ENCODE measurements at regions not wholly inside any gene's neighbourhood (a gene's known extent, or its start where the extent isn't known, plus 50 kb on each side); places are given as distances from the start of the nearest gene placed in this dataset.

GRCh38 chr4:176437756-176438155 lies 118.0 kb downstream of the SPCS3 start:
- DNase-seq (ENCODE audit: low read depth, low spot score): no peak

GRCh38 chr4:176438401-176438800 lies 118.6 kb downstream of the SPCS3 start:
- ATAC-seq: no peak
- Histone ChIP-seq H3K27me3 (ENCODE audit: control insufficient read depth, insufficient read depth, low read length) (no peaks in the 10 kb centered on the region), H3K27ac (ENCODE audit: low read length) (no peak overlapping the region), H3K36me3 (ENCODE audit: control insufficient read depth, insufficient read depth, low read length) (no peaks in the 10 kb centered on the region), H3K4me3 (ENCODE audit: low read depth in 2 of 2, low read length in 2 of 2) (no peak overlapping the region), H3K9me3 (ENCODE audit: control insufficient read depth, insufficient read depth, low read depth, low read length) (no peaks in the 10 kb centered on the region), H3K4me1 (ENCODE audit: control insufficient read depth, insufficient read depth, low read length) (no peaks in the 10 kb centered on the region)
- ChIA-PET POLR2A (no interaction called here), CTCF (no interaction called here)
- TF ChIP-seq CTCF (IDR thresholded peaks at IDR 0.05) (no peak), SIN3A (IDR thresholded peaks at IDR 0.05; ENCODE audit: borderline replicate concordance, insufficient read depth, low read depth, low read length) (no peak), REST (IDR thresholded peaks at IDR 0.05; ENCODE audit: insufficient read depth in 1 of 2, low read depth in 2 of 2, low read length in 1 of 2) (no peak), POLR2AphosphoS5 (IDR thresholded peaks at IDR 0.05; ENCODE audit: low read depth, low read length) (no peak), TCF7L2 (IDR thresholded peaks at IDR 0.05; ENCODE audit: low read depth, low read length) (no peak)
- no peak for DNase-seq (ENCODE audit: low read depth, low spot score)
- in situ Hi-C loops (cut with HindIII; ENCODE audit: low pct_unique_long_range_greater_than_20kb, low sequenced_read_pairs): no loop called here
- no TSS peak for BruUV-seq (replicated peaks)
- intact Hi-C loops (cut with micrococcal nuclease; ENCODE audit: unreplicated experiment): no loop called here

More at GRCh38 chr4:176437756-176438155, 118.0 kb downstream of the SPCS3 start:
- H3K36me3 ChIP-seq (ENCODE audit: control insufficient read depth, insufficient read depth, low read length): no peaks in the 10 kb centered on the region
- in situ Hi-C loops (cut with HindIII; ENCODE audit: low pct_unique_long_range_greater_than_20kb, low sequenced_read_pairs): no loop called here
- BruUV-seq (replicated peaks): no TSS peak
- TF ChIP-seq POLR2AphosphoS5 (IDR thresholded peaks at IDR 0.05; ENCODE audit: low read depth, low read length): no peak
- no peak for TF ChIP-seq CTCF (IDR thresholded peaks at IDR 0.05)
- no peak for TF ChIP-seq TCF7L2 (IDR thresholded peaks at IDR 0.05; ENCODE audit: low read depth, low read length)
- no peak for TF ChIP-seq REST (IDR thresholded peaks at IDR 0.05; ENCODE audit: insufficient read depth in 1 of 2, low read depth in 2 of 2, low read length in 1 of 2)
- TF ChIP-seq SIN3A (IDR thresholded peaks at IDR 0.05; ENCODE audit: borderline replicate concordance, insufficient read depth, low read depth, low read length): no peak
- intact Hi-C loops (cut with micrococcal nuclease; ENCODE audit: unreplicated experiment): no loop called here
- POLR2A ChIA-PET: no interaction called here
- no peaks in the 10 kb centered on the region for H3K27me3 ChIP-seq (ENCODE audit: control insufficient read depth, insufficient read depth, low read length)
- CTCF ChIA-PET: no interaction called here
- H3K4me3 ChIP-seq (ENCODE audit: low read depth in 2 of 2, low read length in 2 of 2): no peak overlapping the region
- no peaks in the 10 kb centered on the region for H3K4me1 ChIP-seq (ENCODE audit: control insufficient read depth, insufficient read depth, low read length)
- ATAC-seq: no peak
- no peak overlapping the region for H3K27ac ChIP-seq (ENCODE audit: low read length)
- no peaks in the 10 kb centered on the region for H3K9me3 ChIP-seq (ENCODE audit: control insufficient read depth, insufficient read depth, low read depth, low read length)

Measured in Panc1 (cell line).